GM19043 (cell line): ENCODE measurements at regions not wholly inside any gene's neighbourhood (a gene's known extent, or its start where the extent isn't known, plus 50 kb on each side); places are given as distances from the start of the nearest gene placed in this dataset.
"Not testable (repeated sequence)": the region's sequence is repeated elsewhere in the genome, so short reads cannot be mapped to it uniquely, and the experiment has no call there.

Source experiments
- ATAC-seq: cut with Tn5 transposase; IDR thresholded peaks from one replicate; pipeline ENCODE4 v1.9.1; 2021; ENCODE audit warnings: low read depth; ENCODE audit not compliant: unreplicated experiment

GRCh38 chr5:38151878-38152277 is 106.5 kb upstream of the EGFLAM start:
- ATAC-seq, result no peak

GRCh38 chr5:38149815-38150195 is 108.6 kb upstream of the EGFLAM start:
- ATAC-seq, result no peak

- no peak for ATAC-seq
Observed at GRCh38 chr5:38148021-38148625, 110.2 kb upstream of the EGFLAM start.

- no peak for ATAC-seq
Observed at GRCh38 chr5:38143384-38143783, 115.0 kb upstream of the EGFLAM start.

GRCh38 chr5:38141665-38142064 is 116.7 kb upstream of the EGFLAM start:
- ATAC-seq, result no peak

- ATAC-seq, result no peak
Observed at GRCh38 chr5:38138574-38138973, 119.8 kb upstream of the EGFLAM start.

GRCh38 chr5:38135486-38136039 is 122.8 kb upstream of the EGFLAM start:
- no peak for ATAC-seq

- no peak for ATAC-seq
Observed at GRCh38 chr5:38134810-38135209, 123.5 kb upstream of the EGFLAM start.

GRCh38 chr5:38134294-38134693 is 124.1 kb upstream of the EGFLAM start:
- ATAC-seq, result not testable (repeated sequence)

- ATAC-seq, result no peak
Observed at GRCh38 chr5:38131686-38132085, 126.7 kb upstream of the EGFLAM start.

GRCh38 chr5:38124321-38124720 is 134.0 kb upstream of the EGFLAM start:
- no peak for ATAC-seq

GRCh38 chr5:38121420-38121819 is 136.9 kb upstream of the EGFLAM start:
- no peak for ATAC-seq

- no peak for ATAC-seq
Observed at GRCh38 chr5:38119836-38120235, 138.5 kb upstream of the EGFLAM start.

GRCh38 chr5:38117784-38118479 is 140.4 kb upstream of the EGFLAM start:
- ATAC-seq, result no peak

GRCh38 chr5:38115318-38115827 is 143.0 kb upstream of the EGFLAM start:
- ATAC-seq, result no peak

GRCh38 chr5:38113880-38114279 is 144.5 kb upstream of the EGFLAM start:
- ATAC-seq, result no peak

GRCh38 chr5:38113456-38113855 is 144.9 kb upstream of the EGFLAM start:
- no peak for ATAC-seq

GRCh38 chr5:38112938-38113337 is 145.4 kb upstream of the EGFLAM start:
- no peak for ATAC-seq

- ATAC-seq, result no peak
Observed at GRCh38 chr5:38110130-38110529, 148.2 kb upstream of the EGFLAM start.

GRCh38 chr5:38107096-38107495 is 151.3 kb upstream of the EGFLAM start:
- no peak for ATAC-seq

- ATAC-seq, result no peak
Observed at GRCh38 chr5:38105801-38106200, 152.6 kb upstream of the EGFLAM start.

GRCh38 chr5:38105231-38105570 is 153.2 kb upstream of the EGFLAM start:
- no peak for ATAC-seq
